ENCODE measurements at regions not wholly inside any gene's neighbourhood (a gene's known extent, or its start where the extent isn't known, plus 50 kb on each side); places are given as distances from the start of the nearest gene placed in this dataset.

- no peak for TF ChIP-seq CTCF (conservative IDR thresholded peaks at IDR 0.05)
- no peak for TF ChIP-seq ZFX (IDR thresholded peaks at IDR 0.05)
- no peak overlapping the region for H3K27ac ChIP-seq
These were observed 91.7 kb downstream of the PPP1R2C start for GRCh38 chrX:42686296-42686695.

GRCh38 chrX:42684065-42684464 is 93.9 kb downstream of the PPP1R2C start:
- TF ChIP-seq ZFX (IDR thresholded peaks at IDR 0.05) (no peak), CTCF (conservative IDR thresholded peaks at IDR 0.05) (no peak)
- no peak overlapping the region for H3K27ac ChIP-seq

- no peak overlapping the region for H3K27ac ChIP-seq
- TF ChIP-seq ZFX (IDR thresholded peaks at IDR 0.05) = no peak
- TF ChIP-seq CTCF (conservative IDR thresholded peaks at IDR 0.05) = no peak
These were observed 97.3 kb downstream of the PPP1R2C start for GRCh38 chrX:42680666-42681065.

GRCh38 chrX:42678133-42678532 is 99.8 kb downstream of the PPP1R2C start:
- no peak overlapping the region for H3K27ac ChIP-seq
- peak; percentile 63 for TF ChIP-seq CTCF (conservative IDR thresholded peaks at IDR 0.05)
- TF ChIP-seq ZFX (IDR thresholded peaks at IDR 0.05) = no peak

GRCh38 chrX:42673301-42673810 is 104.6 kb downstream of the PPP1R2C start:
- no peak overlapping the region for H3K27ac ChIP-seq
- TF ChIP-seq CTCF (conservative IDR thresholded peaks at IDR 0.05) = no peak
- TF ChIP-seq ZFX (IDR thresholded peaks at IDR 0.05) = no peak

- no peak for TF ChIP-seq CTCF (conservative IDR thresholded peaks at IDR 0.05)
- TF ChIP-seq ZFX (IDR thresholded peaks at IDR 0.05) = no peak
- H3K27ac ChIP-seq = no peak overlapping the region
These were observed 113.3 kb downstream of the PPP1R2C start for GRCh38 chrX:42664680-42665079.

GRCh38 chrX:42628471-42628870 is 149.5 kb downstream of the PPP1R2C start:
- no peak overlapping the region for H3K27ac ChIP-seq
- TF ChIP-seq ZFX (IDR thresholded peaks at IDR 0.05) = no peak
- no peak for TF ChIP-seq CTCF (conservative IDR thresholded peaks at IDR 0.05)

All from C4-2B (cell line).